ENCODE measurements at regions not wholly inside any gene's neighbourhood (a gene's known extent, or its start where the extent isn't known, plus 50 kb on each side); places are given as distances from the start of the nearest gene placed in this dataset.

DNA sequence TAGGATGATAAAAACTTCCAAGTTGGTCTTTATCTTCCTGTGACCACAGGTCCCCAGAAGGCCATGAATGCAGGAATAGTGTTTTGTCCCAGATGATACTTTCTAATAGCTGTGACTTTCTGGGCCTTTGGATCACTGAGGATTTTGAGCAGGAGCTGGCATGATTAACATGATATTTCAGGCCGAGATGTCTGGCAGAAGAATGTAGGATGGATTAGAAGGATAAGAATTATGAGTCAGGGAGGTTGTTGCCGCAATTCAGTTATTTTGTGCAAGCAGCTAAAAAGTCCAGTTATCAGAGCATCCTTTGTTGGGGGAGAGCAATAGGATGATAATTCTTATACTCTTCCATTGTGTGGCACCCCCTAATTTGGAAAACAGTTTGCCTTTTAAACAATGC, 189.7 kb downstream of the PSAT1 start:
- no peaks in the 10 kb centered on the region for H3K4me1 Mint-ChIP-seq (ENCODE audit: unreplicated experiment)
- TF ChIP-seq, protein P1, sequence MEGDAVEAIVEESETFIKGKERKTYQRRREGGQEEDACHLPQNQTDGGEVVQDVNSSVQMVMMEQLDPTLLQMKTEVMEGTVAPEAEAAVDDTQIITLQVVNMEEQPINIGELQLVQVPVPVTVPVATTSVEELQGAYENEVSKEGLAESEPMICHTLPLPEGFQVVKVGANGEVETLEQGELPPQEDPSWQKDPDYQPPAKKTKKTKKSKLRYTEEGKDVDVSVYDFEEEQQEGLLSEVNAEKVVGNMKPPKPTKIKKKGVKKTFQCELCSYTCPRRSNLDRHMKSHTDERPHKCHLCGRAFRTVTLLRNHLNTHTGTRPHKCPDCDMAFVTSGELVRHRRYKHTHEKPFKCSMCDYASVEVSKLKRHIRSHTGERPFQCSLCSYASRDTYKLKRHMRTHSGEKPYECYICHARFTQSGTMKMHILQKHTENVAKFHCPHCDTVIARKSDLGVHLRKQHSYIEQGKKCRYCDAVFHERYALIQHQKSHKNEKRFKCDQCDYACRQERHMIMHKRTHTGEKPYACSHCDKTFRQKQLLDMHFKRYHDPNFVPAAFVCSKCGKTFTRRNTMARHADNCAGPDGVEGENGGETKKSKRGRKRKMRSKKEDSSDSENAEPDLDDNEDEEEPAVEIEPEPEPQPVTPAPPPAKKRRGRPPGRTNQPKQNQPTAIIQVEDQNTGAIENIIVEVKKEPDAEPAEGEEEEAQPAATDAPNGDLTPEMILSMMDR (IDR thresholded peaks at IDR 0.05; ENCODE audit: unreplicated experiment), result no peak
- DNase-seq (ENCODE audit: low spot score), result no peak
- H3K9me3 Mint-ChIP-seq (ENCODE audit: unreplicated experiment), result no peaks in the 10 kb centered on the region
- H3K4me3 Mint-ChIP-seq (ENCODE audit: unreplicated experiment), result no peak overlapping the region
- H3K27ac Mint-ChIP-seq (ENCODE audit: unreplicated experiment), result no peak overlapping the region
- no peaks in the 10 kb centered on the region for H3K27me3 Mint-ChIP-seq (ENCODE audit: unreplicated experiment)
- no peaks in the 10 kb centered on the region for H3K36me3 Mint-ChIP-seq (ENCODE audit: low read depth, unreplicated experiment)

DNA sequence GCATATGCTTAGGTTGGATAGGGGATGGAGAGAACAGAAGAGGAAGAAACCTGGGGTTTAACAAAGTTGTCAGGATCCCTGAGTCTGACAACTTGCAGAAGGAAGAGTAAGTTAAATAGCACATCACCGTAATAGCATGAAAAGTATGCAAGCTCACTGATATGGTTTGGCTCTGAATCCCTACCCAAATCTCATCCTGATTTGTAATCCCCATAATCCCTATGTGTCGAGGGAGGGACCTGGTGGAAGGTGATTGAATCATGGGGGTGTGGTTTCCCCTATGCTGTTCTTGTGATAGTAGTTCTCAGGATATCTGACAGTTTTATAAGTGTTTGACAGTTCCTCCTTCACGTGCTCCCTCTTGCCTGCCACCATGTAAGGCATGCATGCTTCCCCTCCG, 193.3 kb downstream of the PSAT1 start:
- Mint-ChIP-seq H3K36me3 (ENCODE audit: low read depth, unreplicated experiment) (no peaks in the 10 kb centered on the region), H3K27me3 (ENCODE audit: unreplicated experiment) (no peaks in the 10 kb centered on the region), H3K4me1 (ENCODE audit: unreplicated experiment) (no peaks in the 10 kb centered on the region), H3K4me3 (ENCODE audit: unreplicated experiment) (no peak overlapping the region), H3K27ac (ENCODE audit: unreplicated experiment) (no peak overlapping the region), H3K9me3 (ENCODE audit: unreplicated experiment) (no peaks in the 10 kb centered on the region)
- DNase-seq (ENCODE audit: low spot score), result no peak
- TF ChIP-seq, protein P1 (IDR thresholded peaks at IDR 0.05; ENCODE audit: unreplicated experiment), result no peak

DNA sequence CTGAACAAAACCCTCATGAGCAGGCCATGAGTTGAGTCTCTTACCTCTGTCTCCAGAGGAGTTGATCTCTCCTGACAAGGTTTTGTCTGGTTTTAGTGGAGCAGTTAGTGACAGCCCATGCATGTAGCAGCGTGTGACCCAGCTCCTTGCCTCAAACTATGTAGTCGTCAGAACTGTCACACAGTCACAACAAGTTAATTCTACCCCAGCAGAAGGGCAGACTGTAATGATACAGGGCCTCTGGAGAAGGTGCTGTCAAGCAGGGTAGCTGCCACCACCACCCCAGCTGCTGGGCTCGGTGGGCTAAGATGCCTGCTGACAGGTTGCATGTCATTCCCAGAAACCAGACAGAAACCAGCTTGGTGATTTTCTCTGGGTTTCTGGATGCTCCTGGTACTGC, 194.5 kb downstream of the PSAT1 start:
- H3K9me3 Mint-ChIP-seq (ENCODE audit: unreplicated experiment), result no peaks in the 10 kb centered on the region
- H3K4me3 Mint-ChIP-seq (ENCODE audit: unreplicated experiment), result no peak overlapping the region
- no peak for DNase-seq (ENCODE audit: low spot score)
- TF ChIP-seq, protein P1 (IDR thresholded peaks at IDR 0.05; ENCODE audit: unreplicated experiment), result no peak
- no peaks in the 10 kb centered on the region for H3K36me3 Mint-ChIP-seq (ENCODE audit: low read depth, unreplicated experiment)
- no peaks in the 10 kb centered on the region for H3K4me1 Mint-ChIP-seq (ENCODE audit: unreplicated experiment)
- no peaks in the 10 kb centered on the region for H3K27me3 Mint-ChIP-seq (ENCODE audit: unreplicated experiment)
- no peak overlapping the region for H3K27ac Mint-ChIP-seq (ENCODE audit: unreplicated experiment)

DNA sequence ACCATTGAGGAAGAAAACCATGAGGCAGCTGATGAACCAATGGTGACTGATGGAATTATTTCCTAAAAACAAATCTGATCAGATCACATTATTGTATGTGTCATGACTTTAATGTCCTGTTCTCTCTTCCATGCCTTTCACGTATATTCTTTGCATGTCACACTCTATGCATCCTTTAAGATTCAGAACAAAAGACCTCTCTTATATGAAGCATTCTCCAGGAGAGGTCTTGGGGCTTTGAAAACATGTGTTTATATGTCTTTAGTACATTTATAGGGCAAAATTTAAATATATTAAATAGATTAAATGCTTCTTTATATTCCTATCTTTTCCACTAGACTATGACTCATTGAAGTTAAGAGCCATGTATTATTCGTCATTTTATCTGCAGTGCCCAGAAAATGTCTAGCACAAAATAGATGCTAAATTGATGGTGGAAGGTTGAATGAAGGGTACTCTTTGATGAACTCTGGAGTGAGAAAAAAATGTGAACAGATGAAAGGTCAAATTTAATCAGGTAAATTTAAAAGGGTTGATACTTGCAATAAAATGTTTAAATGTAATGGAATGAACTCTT, 196.3 kb downstream of the PSAT1 start:
- Mint-ChIP-seq H3K36me3 (ENCODE audit: low read depth, unreplicated experiment) (no peaks in the 10 kb centered on the region), H3K9me3 (ENCODE audit: unreplicated experiment) (no peaks in the 10 kb centered on the region), H3K4me3 (ENCODE audit: unreplicated experiment) (no peak overlapping the region), H3K27me3 (ENCODE audit: unreplicated experiment) (no peaks in the 10 kb centered on the region), H3K27ac (ENCODE audit: unreplicated experiment) (no peak overlapping the region), H3K4me1 (ENCODE audit: unreplicated experiment) (no peaks in the 10 kb centered on the region)
- DNase-seq (ENCODE audit: low spot score), result no peak
- TF ChIP-seq, protein P1 (IDR thresholded peaks at IDR 0.05; ENCODE audit: unreplicated experiment), result no peak

DNA sequence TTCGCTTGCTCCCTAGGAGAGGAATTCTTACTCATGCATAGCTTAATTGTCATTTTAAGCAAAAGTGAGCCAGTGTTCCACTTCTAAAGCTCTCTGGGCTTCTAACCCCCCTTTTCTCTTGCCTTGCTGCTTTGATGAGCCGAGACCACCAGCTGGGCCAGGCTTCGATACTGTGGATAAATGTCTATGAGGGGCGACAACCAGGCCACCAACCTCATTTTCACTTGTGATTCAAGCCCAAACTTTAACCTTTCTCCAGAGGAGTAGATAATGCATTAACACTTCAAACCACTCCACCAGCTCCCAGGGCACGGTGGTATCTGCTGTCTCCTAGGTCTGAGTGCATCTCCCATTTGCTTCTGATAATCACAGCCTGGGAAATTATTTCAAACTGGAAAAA, 205.6 kb downstream of the PSAT1 start:
- Mint-ChIP-seq H3K4me1 (ENCODE audit: unreplicated experiment) (no peaks in the 10 kb centered on the region), H3K9me3 (ENCODE audit: unreplicated experiment) (no peaks in the 10 kb centered on the region), H3K27me3 (ENCODE audit: unreplicated experiment) (no peaks in the 10 kb centered on the region), H3K36me3 (ENCODE audit: low read depth, unreplicated experiment) (no peaks in the 10 kb centered on the region), H3K4me3 (ENCODE audit: unreplicated experiment) (no peak overlapping the region), H3K27ac (ENCODE audit: unreplicated experiment) (no peak overlapping the region)
- no peak for DNase-seq (ENCODE audit: low spot score)
- TF ChIP-seq, protein P1 (IDR thresholded peaks at IDR 0.05; ENCODE audit: unreplicated experiment), result no peak
